Vagina (tissue), 2 donors: ENCODE measurements at regions not wholly inside any gene's neighbourhood (a gene's known extent, or its start where the extent isn't known, plus 50 kb on each side); places are given as distances from the start of the nearest gene placed in this dataset.

Experiments
- CTCF ChIP-seq, 3 experiments: fragments of 450-650 bp in 2 of 3; fragments of 200-600 bp in 1 of 3; sonication (generic) in 1 of 3; IDR thresholded peaks; one replicate each; pipeline ENCODE4 v1.5.1; 2017 to 2019; ENCODE audit warnings: antibody characterized with exemption in 3 of 3, mild to moderate bottlenecking in 2 of 3, moderate library complexity in 2 of 3
- POLR2A ChIP-seq, 2 donors: fragments of 450-650 bp; IDR thresholded peaks; one replicate each; pipeline ENCODE4 v1.6.1; 2017; ENCODE audit warnings: antibody characterized with exemption in 2 of 2, mild to moderate bottlenecking in 2 of 2, moderate library complexity in 2 of 2
- POLR2AphosphoS5 ChIP-seq, 2 donors: sonication (generic); formaldehyde crosslinking; IDR thresholded peaks; one replicate each; pipeline ENCODE4 v1.9.0; 2017; ENCODE audit warnings: antibody characterized with exemption in 2 of 2, mild to moderate bottlenecking in 2 of 2, low read depth in 1 of 2; ENCODE audit not compliant: insufficient read depth in 1 of 2

GRCh38 chr9:61673664-61674381 is 484.0 kb downstream of the SPATA31A7 start:
- no peak for TF ChIP-seq CTCF (IDR thresholded peaks at IDR 0.05)
- no peak for TF ChIP-seq POLR2A (IDR thresholded peaks at IDR 0.05)
- TF ChIP-seq POLR2AphosphoS5 (IDR thresholded peaks at IDR 0.05; ENCODE audit: insufficient read depth in 1 of 2, low read depth in 1 of 2) = no peak
